H1 (cell line): ENCODE measurements at regions not wholly inside any gene's neighbourhood (a gene's known extent, or its start where the extent isn't known, plus 50 kb on each side); places are given as distances from the start of the nearest gene placed in this dataset.

ENCODE experiments used
- ASH2L ChIP-seq: fragments of 200-600, 300-600 bp; sonication (generic); IDR thresholded peaks from one replicate; pipeline ENCODE4 v1.7.1; 2017; ENCODE audit warnings: low read length
- CEBPB ChIP-seq: IDR thresholded peaks from 2 replicates; pipeline ENCODE4 v1.6.1; 2012; ENCODE audit warnings: low read depth, low read length
- CTCF ChIP-seq, 3 experiments: IDR thresholded peaks; 1 replicate in 2 of 3; 2 replicates in 1 of 3; pipeline versions ENCODE4 v1.5.1 to v1.6.1; 2011; ENCODE audit warnings: low read length in 3 of 3, mild to moderate bottlenecking in 3 of 3, inconsistent platforms in 2 of 3, low read depth in 1 of 3, moderate library complexity in 1 of 3; ENCODE audit not compliant: insufficient read depth in 1 of 3; ENCODE audit errors: control extremely low read depth in 1 of 3
- EP300 ChIP-seq, 2 experiments: IDR thresholded peaks; 1 replicate in 1 of 2; 2 replicates in 1 of 2; pipeline ENCODE4 v1.6.1; 2011 to 2012; ENCODE audit warnings: low read depth in 2 of 2, low read length in 2 of 2, mild to moderate bottlenecking in 2 of 2, borderline replicate concordance in 1 of 2, inconsistent platforms in 1 of 2, moderate library complexity in 1 of 2
- GABPA ChIP-seq: IDR thresholded peaks from 2 replicates; pipeline ENCODE4 v1.6.1; 2011; ENCODE audit warnings: mild to moderate bottlenecking, low read length, moderate library complexity, borderline replicate concordance; ENCODE audit not compliant: insufficient read depth
- JUND ChIP-seq: IDR thresholded peaks from 2 replicates; pipeline ENCODE4 v1.6.1; 2011; ENCODE audit warnings: mild to moderate bottlenecking, improper control_type of control experiment, low read length
- KDM1A ChIP-seq: fragments of 200-600, 300-600 bp; sonication (generic); IDR thresholded peaks from 2 replicates; pipeline ENCODE4 v1.7.1; 2016; ENCODE audit warnings: mild to moderate bottlenecking, low read length, borderline replicate concordance
- MAX ChIP-seq: IDR thresholded peaks from 2 replicates; pipeline ENCODE4 v1.6.1; 2012; ENCODE audit warnings: inconsistent platforms
- POLR2A ChIP-seq, 2 experiments: IDR thresholded peaks; 1 replicate in 1 of 2; 2 replicates in 1 of 2; pipeline ENCODE4 v1.6.1; 2011; ENCODE audit warnings: low read depth in 2 of 2, low read length in 2 of 2, mild to moderate bottlenecking in 2 of 2; ENCODE audit errors: control extremely low read depth in 1 of 2
- POLR2AphosphoS5 ChIP-seq: IDR thresholded peaks from 2 replicates; pipeline ENCODE4 v1.6.1; 2011; ENCODE audit warnings: low read depth, low read length
- RNF2 ChIP-seq: fragments of 200-900, 300-1000 bp; sonication (generic); IDR thresholded peaks from 2 replicates; pipeline ENCODE4 v1.7.1; 2016; ENCODE audit warnings: borderline replicate concordance, low read depth, mild to moderate bottlenecking, antibody characterized with exemption, low read length; ENCODE audit not compliant: poor library complexity, severe bottlenecking; ENCODE audit errors: missing control alignments
- SP1 ChIP-seq: IDR thresholded peaks from 2 replicates; pipeline ENCODE4 v1.6.1; 2011; ENCODE audit warnings: low read depth, low read length
- TCF12 ChIP-seq: IDR thresholded peaks from 2 replicates; pipeline ENCODE4 v1.6.1; 2011; ENCODE audit warnings: low read depth, mild to moderate bottlenecking, low read length
- TEAD4 ChIP-seq: IDR thresholded peaks from 2 replicates; pipeline ENCODE4 v1.6.1; 2012; ENCODE audit warnings: low read depth, low read length, inconsistent platforms, mixed read lengths

GRCh38 chr7:24102988-24103387, 181.0 kb upstream of the NPY start:
- TF ChIP-seq CTCF (IDR thresholded peaks at IDR 0.05; ENCODE audit: control extremely low read depth in 1 of 3, insufficient read depth in 1 of 3, low read depth in 1 of 3, low read length in 3 of 3) (no peak), GABPA (no peak), POLR2A (IDR thresholded peaks at IDR 0.05; ENCODE audit: control extremely low read depth in 1 of 2, low read depth in 2 of 2, low read length in 2 of 2) (no peak), MAX (no peak), RNF2 (no peak), ASH2L (no peak), TCF12 (no peak), CEBPB (no peak), TEAD4 (no peak), JUND (no peak), KDM1A (no peak), POLR2AphosphoS5 (no peak), EP300 (IDR thresholded peaks at IDR 0.05; ENCODE audit: borderline replicate concordance in 1 of 2, low read depth in 2 of 2, low read length in 2 of 2) (no peak), SP1 (no peak)
